DMS 273 (cell line): ENCODE measurements at regions not wholly inside any gene's neighbourhood (a gene's known extent, or its start where the extent isn't known, plus 50 kb on each side); places are given as distances from the start of the nearest gene placed in this dataset.
"Not testable (repeated sequence)": the region's sequence is repeated elsewhere in the genome, so short reads cannot be mapped to it uniquely, and the experiment has no call there.

Experiments used
- DNase-seq: peaks from one replicate; lab custom pipeline; 2025; ENCODE audit not compliant: unreplicated experiment; lab: John Stamatoyannopoulos, UW

GRCh38 chrX:13478740-13479451, 90.5 kb upstream of the EGFL6 start:
- DNase-seq, result no peak

- DNase-seq, result no peak
Observed at GRCh38 chrX:13476384-13476783, 93.0 kb upstream of the EGFL6 start.

GRCh38 chrX:13474164-13474516, 95.3 kb upstream of the EGFL6 start:
- no peak for DNase-seq

- peak; percentile 29 for DNase-seq
Observed at GRCh38 chrX:13473442-13474163, 95.8 kb upstream of the EGFL6 start.

- DNase-seq, result no peak
Observed at GRCh38 chrX:13472975-13473374, 96.4 kb upstream of the EGFL6 start.

- peak; percentile 84 for DNase-seq
Observed at GRCh38 chrX:13471269-13471668, 98.1 kb upstream of the EGFL6 start.

GRCh38 chrX:13470685-13470977, 98.8 kb upstream of the EGFL6 start:
- no peak for DNase-seq

GRCh38 chrX:13469963-13470684, 99.3 kb upstream of the EGFL6 start:
- DNase-seq, result no peak

GRCh38 chrX:13468096-13468495, 101.3 kb upstream of the EGFL6 start:
- DNase-seq, result peak; percentile 91

GRCh38 chrX:13467243-13467642, 102.2 kb upstream of the EGFL6 start:
- no peak for DNase-seq

- peak; percentile 24 for DNase-seq
Observed at GRCh38 chrX:13464599-13465275, 104.7 kb upstream of the EGFL6 start.

- DNase-seq, result peak; percentile 97
Observed at GRCh38 chrX:13463608-13464007, 105.8 kb upstream of the EGFL6 start.

- no peak for DNase-seq
Observed at GRCh38 chrX:13452283-13452682, 117.1 kb upstream of the EGFL6 start.

GRCh38 chrX:13449441-13449840, 120.0 kb upstream of the EGFL6 start:
- no peak for DNase-seq

- no peak for DNase-seq
Observed at GRCh38 chrX:13448941-13449340, 120.5 kb upstream of the EGFL6 start.

GRCh38 chrX:13441608-13442007, 121.8 kb upstream of the ATXN3L start:
- not testable (repeated sequence) for DNase-seq

GRCh38 chrX:13440176-13440575, 120.3 kb upstream of the ATXN3L start:
- peak; percentile 39 for DNase-seq

GRCh38 chrX:13433298-13433605, 113.4 kb upstream of the ATXN3L start:
- DNase-seq, result peak; percentile 36

- no peak for DNase-seq
Observed at GRCh38 chrX:13432414-13433297, 112.8 kb upstream of the ATXN3L start.

- peak; percentile 24 for DNase-seq
Observed at GRCh38 chrX:13430136-13430827, 110.4 kb upstream of the ATXN3L start.
